ENCODE measurements at regions not wholly inside any gene's neighbourhood (a gene's known extent, or its start where the extent isn't known, plus 50 kb on each side); places are given as distances from the start of the nearest gene placed in this dataset.

DNA sequence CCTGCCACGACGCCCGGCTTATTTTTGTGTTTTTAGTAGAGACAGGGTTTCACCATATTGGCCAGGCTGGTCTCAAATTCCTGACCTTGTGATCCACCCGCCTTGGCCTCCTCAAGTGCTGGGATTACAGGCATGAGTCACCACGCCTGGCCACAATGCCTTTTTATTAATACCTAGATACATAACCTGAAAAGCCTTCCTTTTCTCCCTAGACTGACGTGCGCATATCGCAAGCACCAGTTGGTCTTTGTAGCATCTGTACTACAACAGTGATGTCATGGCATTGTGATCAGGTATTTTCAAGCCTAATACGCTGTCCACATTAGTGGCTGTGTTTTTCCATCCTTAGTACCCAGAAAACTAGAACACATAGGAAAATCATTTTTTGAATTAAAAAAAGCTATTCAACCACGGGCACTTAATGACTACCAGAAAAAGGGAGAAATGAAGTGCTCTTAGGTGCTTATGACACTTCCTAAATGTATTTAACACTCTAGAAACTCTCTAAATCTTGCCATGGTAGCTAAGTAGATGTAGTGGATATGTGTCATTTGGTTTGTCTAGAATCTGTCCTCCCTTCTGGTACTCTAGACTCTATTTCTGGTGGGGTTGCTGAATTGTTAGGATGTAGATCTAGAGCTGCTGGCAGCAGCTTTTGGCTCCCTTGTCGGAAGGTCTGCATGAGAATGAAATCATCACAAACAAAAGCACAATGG is 707.8 kb downstream of the STIM2 start:
- TF ChIP-seq POLR2AphosphoS5 (IDR thresholded peaks at IDR 0.05; ENCODE audit: low read depth, low read length) (no peak), POLR2A (IDR thresholded peaks at IDR 0.05; ENCODE audit: low read depth, low read length) (no peak), TAF1 (IDR thresholded peaks at IDR 0.05; ENCODE audit: borderline replicate concordance, low read depth, low read length) (no peak)
